Activated naive CD8-positive, alpha-beta T cell (primary cell): ENCODE measurements at regions not wholly inside any gene's neighbourhood (a gene's known extent, or its start where the extent isn't known, plus 50 kb on each side); places are given as distances from the start of the nearest gene placed in this dataset.

Experiments used
- H3K27ac Mint-ChIP-seq: one replicate; pipeline ENCODE4 v1.8.0; 2021; ENCODE audit warnings: mixed read lengths
- H3K27me3 Mint-ChIP-seq: one replicate; pipeline ENCODE4 v1.8.0; 2021; ENCODE audit warnings: mixed read lengths
- H3K36me3 Mint-ChIP-seq: one replicate; pipeline ENCODE4 v1.8.0; 2021; ENCODE audit warnings: mixed read lengths
- H3K4me1 Mint-ChIP-seq: one replicate; pipeline ENCODE4 v1.8.0; 2021; ENCODE audit warnings: low read depth, mixed read lengths
- H3K4me3 Mint-ChIP-seq: one replicate; pipeline ENCODE4 v1.8.0; 2021; ENCODE audit warnings: mild to moderate bottlenecking, mixed read lengths
- H3K9me3 Mint-ChIP-seq: one replicate; pipeline ENCODE4 v1.8.0; 2021; ENCODE audit warnings: low read depth, mixed read lengths

- Mint-ChIP-seq H3K27ac (no peak overlapping the region), H3K9me3 (no peaks in the 10 kb centered on the region), H3K4me3 (no peak overlapping the region), H3K4me1 (peaks cover 2% of the 10 kb centered on the region), H3K36me3 (no peaks in the 10 kb centered on the region), H3K27me3 (no peaks in the 10 kb centered on the region)
Observed at GRCh38 chr2:111678161-111678560, 205.8 kb downstream of the ANAPC1 start.

- H3K4me1 Mint-ChIP-seq: peaks cover 2% of the 10 kb centered on the region
- no peaks in the 10 kb centered on the region for H3K27me3 Mint-ChIP-seq
- H3K36me3 Mint-ChIP-seq: no peaks in the 10 kb centered on the region
- H3K27ac Mint-ChIP-seq: no peak overlapping the region
- no peak overlapping the region for H3K4me3 Mint-ChIP-seq
- H3K9me3 Mint-ChIP-seq: no peaks in the 10 kb centered on the region
Observed at GRCh38 chr2:111678651-111679050, 205.3 kb downstream of the ANAPC1 start.

GRCh38 chr2:111679202-111679601, 204.8 kb downstream of the ANAPC1 start:
- Mint-ChIP-seq H3K27me3 (no peaks in the 10 kb centered on the region), H3K36me3 (no peaks in the 10 kb centered on the region), H3K4me3 (no peak overlapping the region), H3K9me3 (no peaks in the 10 kb centered on the region), H3K4me1 (peaks cover 2% of the 10 kb centered on the region), H3K27ac (no peak overlapping the region)

- Mint-ChIP-seq H3K9me3 (no peaks in the 10 kb centered on the region), H3K4me1 (no peaks in the 10 kb centered on the region), H3K36me3 (no peaks in the 10 kb centered on the region), H3K4me3 (no peak overlapping the region), H3K27ac (no peak overlapping the region), H3K27me3 (no peaks in the 10 kb centered on the region)
Observed at GRCh38 chr2:111684611-111685010, 199.4 kb downstream of the ANAPC1 start.

GRCh38 chr2:111685342-111685741, 198.7 kb downstream of the ANAPC1 start:
- H3K36me3 Mint-ChIP-seq: no peaks in the 10 kb centered on the region
- no peaks in the 10 kb centered on the region for H3K9me3 Mint-ChIP-seq
- H3K4me3 Mint-ChIP-seq: no peak overlapping the region
- H3K4me1 Mint-ChIP-seq: no peaks in the 10 kb centered on the region
- no peak overlapping the region for H3K27ac Mint-ChIP-seq
- H3K27me3 Mint-ChIP-seq: no peaks in the 10 kb centered on the region

- Mint-ChIP-seq H3K27ac (no peak overlapping the region), H3K27me3 (no peaks in the 10 kb centered on the region), H3K4me3 (no peak overlapping the region), H3K4me1 (no peaks in the 10 kb centered on the region), H3K36me3 (no peaks in the 10 kb centered on the region), H3K9me3 (no peaks in the 10 kb centered on the region)
Observed at GRCh38 chr2:111686994-111687393, 197.0 kb downstream of the ANAPC1 start.

GRCh38 chr2:111687911-111688310, 196.1 kb downstream of the ANAPC1 start:
- no peaks in the 10 kb centered on the region for H3K27me3 Mint-ChIP-seq
- H3K4me3 Mint-ChIP-seq: no peak overlapping the region
- no peaks in the 10 kb centered on the region for H3K36me3 Mint-ChIP-seq
- no peaks in the 10 kb centered on the region for H3K4me1 Mint-ChIP-seq
- no peak overlapping the region for H3K27ac Mint-ChIP-seq
- no peaks in the 10 kb centered on the region for H3K9me3 Mint-ChIP-seq

- no peaks in the 10 kb centered on the region for H3K27me3 Mint-ChIP-seq
- H3K27ac Mint-ChIP-seq: no peak overlapping the region
- H3K36me3 Mint-ChIP-seq: no peaks in the 10 kb centered on the region
- H3K9me3 Mint-ChIP-seq: no peaks in the 10 kb centered on the region
- no peaks in the 10 kb centered on the region for H3K4me1 Mint-ChIP-seq
- no peak overlapping the region for H3K4me3 Mint-ChIP-seq
Observed at GRCh38 chr2:111688482-111688881, 195.5 kb downstream of the ANAPC1 start.

GRCh38 chr2:111689174-111689573, 194.8 kb downstream of the ANAPC1 start:
- no peaks in the 10 kb centered on the region for H3K4me1 Mint-ChIP-seq
- H3K27me3 Mint-ChIP-seq: peaks cover 2% of the 10 kb centered on the region
- H3K9me3 Mint-ChIP-seq: no peaks in the 10 kb centered on the region
- H3K27ac Mint-ChIP-seq: no peak overlapping the region
- H3K36me3 Mint-ChIP-seq: peaks cover 2% of the 10 kb centered on the region
- no peak overlapping the region for H3K4me3 Mint-ChIP-seq

- Mint-ChIP-seq H3K9me3 (no peaks in the 10 kb centered on the region), H3K36me3 (peaks cover 2% of the 10 kb centered on the region), H3K4me1 (no peaks in the 10 kb centered on the region), H3K27me3 (peaks cover 2% of the 10 kb centered on the region), H3K27ac (no peak overlapping the region), H3K4me3 (no peak overlapping the region)
Observed at GRCh38 chr2:111689941-111690340, 194.1 kb downstream of the ANAPC1 start.

GRCh38 chr2:111691164-111691875, 192.7 kb downstream of the ANAPC1 start:
- no peak overlapping the region for H3K4me3 Mint-ChIP-seq
- H3K27me3 Mint-ChIP-seq: peaks cover 4% of the 10 kb centered on the region
- no peaks in the 10 kb centered on the region for H3K4me1 Mint-ChIP-seq
- H3K27ac Mint-ChIP-seq: no peak overlapping the region
- H3K36me3 Mint-ChIP-seq: peaks cover 2% of the 10 kb centered on the region
- H3K9me3 Mint-ChIP-seq: no peaks in the 10 kb centered on the region

- H3K36me3 Mint-ChIP-seq: peaks cover 2% of the 10 kb centered on the region
- peaks cover 4% of the 10 kb centered on the region for H3K27me3 Mint-ChIP-seq
- H3K27ac Mint-ChIP-seq: no peak overlapping the region
- H3K9me3 Mint-ChIP-seq: no peaks in the 10 kb centered on the region
- no peak overlapping the region for H3K4me3 Mint-ChIP-seq
- no peaks in the 10 kb centered on the region for H3K4me1 Mint-ChIP-seq
Observed at GRCh38 chr2:111692311-111692710, 191.7 kb downstream of the ANAPC1 start.

GRCh38 chr2:111694700-111695101, 189.3 kb downstream of the ANAPC1 start:
- H3K27ac Mint-ChIP-seq: no peak overlapping the region
- peaks cover 4% of the 10 kb centered on the region for H3K27me3 Mint-ChIP-seq
- peaks cover 11% of the 10 kb centered on the region for H3K4me1 Mint-ChIP-seq
- no peaks in the 10 kb centered on the region for H3K9me3 Mint-ChIP-seq
- no peak overlapping the region for H3K4me3 Mint-ChIP-seq
- H3K36me3 Mint-ChIP-seq: peaks cover 2% of the 10 kb centered on the region

- H3K9me3 Mint-ChIP-seq: no peaks in the 10 kb centered on the region
- peaks cover 2% of the 10 kb centered on the region for H3K36me3 Mint-ChIP-seq
- H3K27me3 Mint-ChIP-seq: peaks cover 4% of the 10 kb centered on the region
- H3K27ac Mint-ChIP-seq: no peak overlapping the region
- H3K4me3 Mint-ChIP-seq: no peak overlapping the region
- peaks cover 11% of the 10 kb centered on the region for H3K4me1 Mint-ChIP-seq
Observed at GRCh38 chr2:111695441-111696007, 188.5 kb downstream of the ANAPC1 start.

- Mint-ChIP-seq H3K27me3 (peaks cover 4% of the 10 kb centered on the region), H3K4me3 (no peak overlapping the region), H3K9me3 (no peaks in the 10 kb centered on the region), H3K4me1 (peaks cover 11% of the 10 kb centered on the region), H3K27ac (no peak overlapping the region), H3K36me3 (peaks cover 2% of the 10 kb centered on the region)
Observed at GRCh38 chr2:111696226-111696625, 187.8 kb downstream of the ANAPC1 start.

- peaks cover 2% of the 10 kb centered on the region for H3K36me3 Mint-ChIP-seq
- no peak overlapping the region for H3K27ac Mint-ChIP-seq
- peaks cover 4% of the 10 kb centered on the region for H3K27me3 Mint-ChIP-seq
- H3K4me3 Mint-ChIP-seq: no peak overlapping the region
- H3K4me1 Mint-ChIP-seq: peaks cover 13% of the 10 kb centered on the region
- no peaks in the 10 kb centered on the region for H3K9me3 Mint-ChIP-seq
Observed at GRCh38 chr2:111697560-111697959, 186.4 kb downstream of the ANAPC1 start.
